ENCODE measurements at regions not wholly inside any gene's neighbourhood (a gene's known extent, or its start where the extent isn't known, plus 50 kb on each side); places are given as distances from the start of the nearest gene placed in this dataset.

DNA sequence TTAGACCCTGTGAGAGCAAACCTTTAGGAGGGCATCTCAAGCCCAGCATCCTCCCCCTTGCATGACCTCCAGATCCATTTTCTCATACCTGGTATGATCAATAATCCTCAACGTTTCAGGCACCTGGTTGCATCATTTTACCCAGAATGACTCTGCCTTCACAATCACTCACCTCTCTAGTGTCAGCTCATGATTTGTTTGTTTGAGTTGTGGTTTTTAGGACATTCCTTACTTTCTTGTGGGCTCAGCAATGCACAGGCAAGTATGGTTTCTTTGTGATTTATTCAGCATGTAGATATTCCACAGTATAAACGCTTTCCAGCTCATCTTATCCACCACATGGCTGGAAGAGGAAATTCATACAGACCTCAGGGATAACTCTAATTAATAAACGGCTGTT lies 93.6 kb upstream of the CPEB2 start:
- TF ChIP-seq EZH2 (IDR thresholded peaks at IDR 0.05; ENCODE audit: low read length), result no peak
- TF ChIP-seq, protein P1, sequence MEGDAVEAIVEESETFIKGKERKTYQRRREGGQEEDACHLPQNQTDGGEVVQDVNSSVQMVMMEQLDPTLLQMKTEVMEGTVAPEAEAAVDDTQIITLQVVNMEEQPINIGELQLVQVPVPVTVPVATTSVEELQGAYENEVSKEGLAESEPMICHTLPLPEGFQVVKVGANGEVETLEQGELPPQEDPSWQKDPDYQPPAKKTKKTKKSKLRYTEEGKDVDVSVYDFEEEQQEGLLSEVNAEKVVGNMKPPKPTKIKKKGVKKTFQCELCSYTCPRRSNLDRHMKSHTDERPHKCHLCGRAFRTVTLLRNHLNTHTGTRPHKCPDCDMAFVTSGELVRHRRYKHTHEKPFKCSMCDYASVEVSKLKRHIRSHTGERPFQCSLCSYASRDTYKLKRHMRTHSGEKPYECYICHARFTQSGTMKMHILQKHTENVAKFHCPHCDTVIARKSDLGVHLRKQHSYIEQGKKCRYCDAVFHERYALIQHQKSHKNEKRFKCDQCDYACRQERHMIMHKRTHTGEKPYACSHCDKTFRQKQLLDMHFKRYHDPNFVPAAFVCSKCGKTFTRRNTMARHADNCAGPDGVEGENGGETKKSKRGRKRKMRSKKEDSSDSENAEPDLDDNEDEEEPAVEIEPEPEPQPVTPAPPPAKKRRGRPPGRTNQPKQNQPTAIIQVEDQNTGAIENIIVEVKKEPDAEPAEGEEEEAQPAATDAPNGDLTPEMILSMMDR (optimal IDR thresholded peaks at IDR 0.05 in 1 of 3, IDR thresholded peaks at IDR 0.05 in 1 of 3, conservative IDR thresholded peaks at IDR 0.05 in 1 of 3; ENCODE audit: extremely low read depth in 1 of 3, insufficient read depth in 2 of 3, low read length in 3 of 3), result no peak
